KMS-11 (cell line): ENCODE measurements at regions not wholly inside any gene's neighbourhood (a gene's known extent, or its start where the extent isn't known, plus 50 kb on each side); places are given as distances from the start of the nearest gene placed in this dataset.

Experiments used
- H2AFZ ChIP-seq: fragments of 200-600 bp; sonication (generic); 2 replicates; pipeline ENCODE4 v1.6.1; 2016; ENCODE audit warnings: antibody characterized with exemption, mixed run types, low read depth
- H3K27ac ChIP-seq: fragments of 200-600 bp; sonication (generic); 2 replicates; pipeline ENCODE4 v1.6.1; 2016; ENCODE audit warnings: mild to moderate bottlenecking, mixed run types
- H3K27me3 ChIP-seq: fragments of 200-600 bp; sonication (generic); 2 replicates; pipeline ENCODE4 v1.6.1; 2017; ENCODE audit warnings: mild to moderate bottlenecking, low read depth, mixed run types, moderate library complexity; ENCODE audit not compliant: insufficient read depth
- H3K36me3 ChIP-seq: fragments of 200-600 bp; sonication (generic); 2 replicates; pipeline ENCODE4 v1.6.1; 2017; ENCODE audit warnings: mild to moderate bottlenecking, mixed run types; ENCODE audit not compliant: insufficient read depth
- H3K4me1 ChIP-seq: fragments of 200-600 bp; sonication (generic); 2 replicates; pipeline ENCODE4 v1.6.1; 2016; ENCODE audit warnings: mild to moderate bottlenecking, low read depth, mixed run types; ENCODE audit not compliant: poor library complexity, severe bottlenecking
- H3K4me2 ChIP-seq: fragments of 200-600 bp; sonication (generic); 2 replicates; pipeline ENCODE4 v1.7.0; 2016; ENCODE audit warnings: mild to moderate bottlenecking, mixed run types
- H3K4me3 ChIP-seq: fragments of 200-600 bp; sonication (generic); IDR thresholded peaks from 2 replicates; pipeline ENCODE4 v1.6.1; 2017; ENCODE audit warnings: low read depth, low read length, mixed read lengths; ENCODE audit not compliant: insufficient read depth
- H3K79me2 ChIP-seq: fragments of 200-600 bp; sonication (generic); 2 replicates; pipeline ENCODE4 v1.6.1; 2016; ENCODE audit warnings: low read depth, mixed run types; ENCODE audit not compliant: insufficient read depth
- H3K9ac ChIP-seq: fragments of 200-600 bp; sonication (generic); 2 replicates; pipeline ENCODE4 v1.6.1; 2016; ENCODE audit warnings: mild to moderate bottlenecking, mixed run types
- H4K20me1 ChIP-seq: fragments of 200-600 bp; sonication (generic); 2 replicates; pipeline ENCODE4 v1.6.1; 2016; ENCODE audit warnings: mild to moderate bottlenecking, mixed run types; ENCODE audit not compliant: insufficient read depth
- TF ChIP-seq, protein P1 (sequence below): fragments of 200-600 bp; sonication (generic); conservative IDR thresholded peaks from 2 replicates; pipeline ENCODE4 v1.6.1; 2017; ENCODE audit warnings: low read depth, mild to moderate bottlenecking, antibody characterized with exemption, low read length, moderate library complexity, mixed read lengths

DNA sequence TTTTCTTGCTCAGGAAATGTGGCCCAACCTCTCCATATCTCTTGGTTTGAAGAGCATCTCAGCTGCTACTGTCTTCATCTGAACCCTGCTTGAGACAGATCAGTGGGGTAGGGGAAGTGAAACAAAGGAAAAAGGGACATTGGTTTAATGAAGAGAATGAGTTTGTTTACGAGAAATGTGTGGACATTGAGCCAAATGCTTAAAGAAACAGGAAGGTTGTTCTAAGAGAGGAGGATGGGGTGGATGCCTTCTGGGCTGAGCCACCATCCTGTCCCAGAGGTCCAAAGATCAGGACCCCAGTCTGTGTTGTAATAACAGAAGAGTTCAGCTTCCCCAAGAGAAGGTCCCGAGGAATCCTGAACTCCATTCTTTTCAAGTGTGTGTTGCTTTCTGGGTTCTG, 369.7 kb downstream of the INSC start:
- Histone ChIP-seq H3K27ac (no peak overlapping the region), H3K9ac (no peak overlapping the region), H2AFZ (no peak overlapping the region), H3K4me3 (no peak overlapping the region), H3K4me1 (peaks cover 14% of the 10 kb centered on the region), H3K4me2 (no peak overlapping the region), H3K27me3 (no peaks in the 10 kb centered on the region), H4K20me1 (no peaks in the 10 kb centered on the region), H3K79me2 (no peaks in the 10 kb centered on the region), H3K36me3 (no peaks in the 10 kb centered on the region)
- TF ChIP-seq, protein P1, sequence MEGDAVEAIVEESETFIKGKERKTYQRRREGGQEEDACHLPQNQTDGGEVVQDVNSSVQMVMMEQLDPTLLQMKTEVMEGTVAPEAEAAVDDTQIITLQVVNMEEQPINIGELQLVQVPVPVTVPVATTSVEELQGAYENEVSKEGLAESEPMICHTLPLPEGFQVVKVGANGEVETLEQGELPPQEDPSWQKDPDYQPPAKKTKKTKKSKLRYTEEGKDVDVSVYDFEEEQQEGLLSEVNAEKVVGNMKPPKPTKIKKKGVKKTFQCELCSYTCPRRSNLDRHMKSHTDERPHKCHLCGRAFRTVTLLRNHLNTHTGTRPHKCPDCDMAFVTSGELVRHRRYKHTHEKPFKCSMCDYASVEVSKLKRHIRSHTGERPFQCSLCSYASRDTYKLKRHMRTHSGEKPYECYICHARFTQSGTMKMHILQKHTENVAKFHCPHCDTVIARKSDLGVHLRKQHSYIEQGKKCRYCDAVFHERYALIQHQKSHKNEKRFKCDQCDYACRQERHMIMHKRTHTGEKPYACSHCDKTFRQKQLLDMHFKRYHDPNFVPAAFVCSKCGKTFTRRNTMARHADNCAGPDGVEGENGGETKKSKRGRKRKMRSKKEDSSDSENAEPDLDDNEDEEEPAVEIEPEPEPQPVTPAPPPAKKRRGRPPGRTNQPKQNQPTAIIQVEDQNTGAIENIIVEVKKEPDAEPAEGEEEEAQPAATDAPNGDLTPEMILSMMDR, result no peak

DNA sequence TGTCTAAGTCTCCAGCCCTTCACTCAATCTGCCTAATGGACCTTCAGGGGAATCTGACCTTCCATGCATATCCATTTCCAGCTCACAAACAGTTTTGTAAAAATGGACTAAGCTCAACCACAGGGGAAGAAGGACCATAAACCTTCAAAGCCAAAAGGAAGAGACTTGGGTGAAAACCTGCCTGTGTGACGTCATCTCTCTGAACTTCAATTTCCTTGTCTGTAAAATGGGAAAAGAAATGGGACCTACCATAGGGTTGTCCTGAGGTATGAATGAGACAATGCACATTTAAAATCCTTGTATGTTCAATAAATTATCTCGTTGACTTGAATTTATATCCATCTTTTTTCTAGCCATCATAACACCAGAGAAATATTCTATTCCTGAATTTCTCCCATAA, 370.7 kb downstream of the INSC start:
- no peak overlapping the region for H3K27ac ChIP-seq
- no peaks in the 10 kb centered on the region for H3K79me2 ChIP-seq
- H3K27me3 ChIP-seq, result no peaks in the 10 kb centered on the region
- no peak overlapping the region for H3K4me2 ChIP-seq
- no peak overlapping the region for H3K4me3 ChIP-seq
- no peak overlapping the region for H2AFZ ChIP-seq
- H3K9ac ChIP-seq, result no peak overlapping the region
- TF ChIP-seq, protein P1, result no peak
- no peaks in the 10 kb centered on the region for H3K36me3 ChIP-seq
- peaks cover 3% of the 10 kb centered on the region for H3K4me1 ChIP-seq
- no peaks in the 10 kb centered on the region for H4K20me1 ChIP-seq

DNA sequence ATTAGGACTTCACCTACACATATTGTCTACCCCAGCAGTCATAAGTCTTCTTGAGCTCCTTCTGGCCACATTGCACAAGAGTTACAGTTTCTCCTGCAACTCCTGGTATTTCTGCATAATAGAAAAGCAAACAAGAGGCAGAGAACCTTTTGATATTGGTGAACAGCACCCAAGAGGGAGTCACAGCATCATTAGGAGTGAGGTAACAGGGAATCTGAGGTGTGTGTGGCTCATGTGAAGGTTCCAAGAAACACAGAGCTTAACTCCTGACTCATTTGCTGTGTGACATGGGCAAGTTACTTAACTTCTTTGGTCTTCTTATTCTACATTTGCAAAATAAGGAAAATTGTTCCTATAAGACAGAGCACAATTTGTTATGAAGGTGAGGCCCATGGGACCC, 374.6 kb downstream of the INSC start:
- Histone ChIP-seq H3K4me3 (no peak overlapping the region), H3K36me3 (no peaks in the 10 kb centered on the region), H3K27me3 (no peaks in the 10 kb centered on the region), H3K79me2 (no peaks in the 10 kb centered on the region), H4K20me1 (no peaks in the 10 kb centered on the region), H3K4me1 (no peaks in the 10 kb centered on the region), H3K27ac (no peak overlapping the region), H2AFZ (no peak overlapping the region), H3K9ac (no peak overlapping the region), H3K4me2 (no peak overlapping the region)
- TF ChIP-seq, protein P1, result no peak

DNA sequence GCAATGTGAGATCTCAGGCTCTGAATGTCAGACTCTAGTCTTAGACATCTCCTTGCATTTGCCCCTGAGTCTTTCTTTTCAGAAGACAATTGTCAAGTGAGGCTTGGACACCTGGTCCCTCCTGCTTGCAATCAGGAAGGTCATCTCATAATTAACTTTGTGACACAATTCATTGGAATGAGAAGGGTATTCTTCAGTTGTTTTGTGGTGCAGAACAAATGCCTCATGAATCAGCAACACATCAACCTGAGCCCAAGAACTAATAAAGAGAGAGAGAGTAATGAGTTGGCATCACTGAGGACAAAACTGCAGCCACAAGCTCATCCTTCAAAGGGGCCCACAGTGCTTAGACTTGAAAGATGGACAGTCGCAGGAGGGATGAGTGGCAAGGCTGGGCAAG, 375.8 kb downstream of the INSC start:
- no peak overlapping the region for H3K27ac ChIP-seq
- H3K4me2 ChIP-seq, result no peak overlapping the region
- H2AFZ ChIP-seq, result no peak overlapping the region
- H3K27me3 ChIP-seq, result no peaks in the 10 kb centered on the region
- H3K36me3 ChIP-seq, result no peaks in the 10 kb centered on the region
- H3K4me1 ChIP-seq, result no peaks in the 10 kb centered on the region
- no peak overlapping the region for H3K9ac ChIP-seq
- no peak overlapping the region for H3K4me3 ChIP-seq
- TF ChIP-seq, protein P1, result no peak
- no peaks in the 10 kb centered on the region for H4K20me1 ChIP-seq
- no peaks in the 10 kb centered on the region for H3K79me2 ChIP-seq

DNA sequence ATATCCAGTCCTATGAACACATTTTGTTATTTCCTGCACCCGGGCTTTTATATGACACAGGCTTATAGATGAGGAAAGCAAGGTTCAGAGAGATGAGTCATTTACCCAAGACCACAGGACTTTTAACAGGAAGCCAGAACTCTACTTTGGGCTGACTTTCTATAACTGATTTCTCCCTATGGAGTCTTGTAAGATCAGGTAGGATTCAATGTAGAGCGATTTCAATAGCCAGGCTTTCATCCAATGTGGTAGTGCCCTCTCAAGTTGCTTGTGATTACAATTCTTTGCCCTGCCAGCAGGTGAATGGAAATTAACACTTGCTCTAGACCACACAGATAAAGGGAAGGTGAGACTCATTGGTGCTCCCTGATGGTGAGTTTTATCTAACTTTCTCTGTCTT, 378.3 kb downstream of the INSC start:
- Histone ChIP-seq H2AFZ (no peak overlapping the region), H3K79me2 (no peaks in the 10 kb centered on the region), H3K27me3 (no peaks in the 10 kb centered on the region), H3K4me2 (no peak overlapping the region), H4K20me1 (no peaks in the 10 kb centered on the region), H3K27ac (no peak overlapping the region), H3K4me1 (no peaks in the 10 kb centered on the region), H3K4me3 (no peak overlapping the region), H3K9ac (no peak overlapping the region), H3K36me3 (no peaks in the 10 kb centered on the region)
- TF ChIP-seq, protein P1, result no peak
